ENCODE measurements at regions not wholly inside any gene's neighbourhood (a gene's known extent, or its start where the extent isn't known, plus 50 kb on each side); places are given as distances from the start of the nearest gene placed in this dataset.

DNA sequence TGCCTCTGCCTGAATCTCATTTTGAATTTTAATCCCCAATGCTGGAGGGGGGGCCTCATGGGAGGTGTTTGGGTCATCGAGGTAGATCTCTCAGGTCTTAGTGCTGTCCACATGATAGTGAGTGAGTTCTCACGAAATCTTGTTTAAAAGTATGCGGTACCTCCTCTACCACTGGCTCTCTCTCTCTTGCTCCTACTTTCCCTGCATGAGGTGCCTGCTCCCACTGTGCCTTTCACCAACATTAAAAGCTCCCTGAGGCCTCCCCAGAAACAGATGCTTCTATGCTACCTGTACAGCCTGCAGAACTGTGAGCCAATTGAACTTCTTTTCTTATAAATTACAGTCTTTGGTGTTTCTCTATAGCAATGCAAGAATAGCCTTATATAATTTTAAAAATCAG is 560.7 kb upstream of the CPEB2 start:
- TF ChIP-seq, protein P1, sequence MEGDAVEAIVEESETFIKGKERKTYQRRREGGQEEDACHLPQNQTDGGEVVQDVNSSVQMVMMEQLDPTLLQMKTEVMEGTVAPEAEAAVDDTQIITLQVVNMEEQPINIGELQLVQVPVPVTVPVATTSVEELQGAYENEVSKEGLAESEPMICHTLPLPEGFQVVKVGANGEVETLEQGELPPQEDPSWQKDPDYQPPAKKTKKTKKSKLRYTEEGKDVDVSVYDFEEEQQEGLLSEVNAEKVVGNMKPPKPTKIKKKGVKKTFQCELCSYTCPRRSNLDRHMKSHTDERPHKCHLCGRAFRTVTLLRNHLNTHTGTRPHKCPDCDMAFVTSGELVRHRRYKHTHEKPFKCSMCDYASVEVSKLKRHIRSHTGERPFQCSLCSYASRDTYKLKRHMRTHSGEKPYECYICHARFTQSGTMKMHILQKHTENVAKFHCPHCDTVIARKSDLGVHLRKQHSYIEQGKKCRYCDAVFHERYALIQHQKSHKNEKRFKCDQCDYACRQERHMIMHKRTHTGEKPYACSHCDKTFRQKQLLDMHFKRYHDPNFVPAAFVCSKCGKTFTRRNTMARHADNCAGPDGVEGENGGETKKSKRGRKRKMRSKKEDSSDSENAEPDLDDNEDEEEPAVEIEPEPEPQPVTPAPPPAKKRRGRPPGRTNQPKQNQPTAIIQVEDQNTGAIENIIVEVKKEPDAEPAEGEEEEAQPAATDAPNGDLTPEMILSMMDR (IDR thresholded peaks at IDR 0.05), result no peak
- no peak for TF ChIP-seq POLR2AphosphoS5 (IDR thresholded peaks at IDR 0.05)
- no peak for TF ChIP-seq EP300 (IDR thresholded peaks at IDR 0.05)
